GM18858 (cell line): ENCODE measurements at regions not wholly inside any gene's neighbourhood (a gene's known extent, or its start where the extent isn't known, plus 50 kb on each side); places are given as distances from the start of the nearest gene placed in this dataset.
A peak's percentile ranks its signal among the peaks of the same experiment; 100 is the strongest.

Experiments
- ATAC-seq: cut with Tn5 transposase; IDR thresholded peaks from one replicate; pipeline ENCODE4 v1.9.1; 2021; ENCODE audit not compliant: unreplicated experiment

DNA sequence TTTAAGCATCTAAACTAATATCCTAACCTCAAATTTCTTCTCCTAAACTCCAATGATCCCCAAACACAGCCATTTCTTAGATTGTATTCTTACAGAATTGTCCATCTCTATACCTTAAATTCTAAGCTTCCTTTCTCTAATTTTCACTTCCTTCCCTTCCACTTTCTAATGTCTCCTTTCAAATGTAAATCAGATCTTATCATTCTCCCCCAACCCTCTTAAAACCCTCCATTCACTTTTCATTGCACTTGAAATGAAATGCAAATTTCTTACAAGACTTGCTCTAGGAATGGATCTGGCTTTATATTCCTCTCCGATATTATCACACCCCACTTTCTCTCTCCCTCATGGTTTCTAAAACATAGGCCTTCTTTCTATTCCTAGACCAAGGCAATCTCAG, 534.6 kb downstream of the LMO4 start:
- no peak for ATAC-seq

DNA sequence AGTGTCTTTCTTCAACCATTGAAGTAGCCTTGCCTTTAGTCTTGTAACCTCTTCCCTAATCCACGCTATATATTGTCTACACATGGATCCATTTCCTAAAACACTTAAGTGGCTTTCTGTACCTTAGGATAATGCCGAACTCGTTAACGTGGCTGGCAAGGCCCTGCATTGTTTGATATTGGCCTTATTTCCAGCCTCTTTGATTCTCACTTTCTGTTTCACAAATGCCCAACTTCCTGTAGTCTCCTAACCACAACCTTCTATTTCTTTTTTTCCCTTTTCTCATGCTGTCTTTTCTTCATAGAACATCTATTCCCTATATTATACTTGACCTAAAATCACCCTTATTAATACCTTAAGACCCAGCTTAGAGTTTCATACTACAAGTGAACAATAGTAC, 536.0 kb downstream of the LMO4 start:
- ATAC-seq, result no peak

DNA sequence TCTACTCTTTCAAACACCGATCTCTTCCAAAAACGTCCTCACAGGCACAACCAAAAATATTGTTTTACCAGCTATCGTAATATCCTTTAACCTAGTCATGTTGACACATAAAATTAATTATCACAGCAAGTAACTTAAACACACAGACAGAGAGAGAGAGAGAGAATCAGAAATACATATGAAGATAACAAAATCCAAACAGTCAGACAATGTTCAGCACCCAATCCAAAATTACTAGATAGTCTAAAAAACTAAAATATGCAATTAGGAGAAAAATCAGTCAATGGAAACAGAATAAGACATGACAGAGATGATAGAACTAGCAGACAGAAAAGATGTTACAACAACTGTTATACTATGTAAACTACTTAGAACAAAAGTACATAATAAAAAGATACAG, 537.7 kb downstream of the LMO4 start:
- no peak for ATAC-seq

DNA sequence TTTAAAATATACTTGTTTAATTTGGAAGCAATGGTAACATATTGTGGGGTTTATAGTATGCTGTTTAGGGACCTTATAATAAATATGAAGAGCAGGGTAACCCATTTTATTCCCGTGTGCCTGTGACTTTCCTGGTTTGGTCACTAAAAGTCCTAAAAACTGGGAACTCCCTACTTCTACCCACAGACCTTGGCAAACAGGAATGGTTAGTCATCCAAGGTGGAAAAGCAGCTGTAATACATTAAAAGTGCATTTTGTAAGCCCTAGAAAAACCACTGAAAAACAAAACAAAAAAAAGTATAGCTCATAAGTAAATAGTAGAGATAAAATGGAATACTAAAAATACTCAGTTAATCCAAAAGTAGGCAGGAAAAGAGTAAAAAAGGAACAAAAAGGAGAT, 538.9 kb downstream of the LMO4 start:
- no peak for ATAC-seq

DNA sequence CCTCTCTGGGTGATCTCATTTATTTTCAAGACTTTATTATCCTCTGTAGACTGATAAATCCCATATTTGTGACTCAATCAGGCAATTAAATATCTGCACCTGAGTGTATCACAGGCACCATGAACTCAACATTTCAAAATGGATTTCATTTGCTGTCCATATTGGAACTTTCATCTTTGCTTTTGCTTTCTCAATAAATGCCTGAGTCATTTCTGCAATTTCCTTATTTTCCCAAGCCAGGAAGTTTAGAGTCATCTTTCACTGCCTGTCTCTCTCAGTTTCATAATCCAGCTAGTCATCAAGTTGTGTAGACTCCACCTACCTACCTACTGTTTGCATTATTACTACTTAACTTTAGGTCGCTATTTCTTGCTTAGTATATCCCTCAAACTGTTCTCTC, 540.9 kb downstream of the LMO4 start:
- no peak for ATAC-seq

DNA sequence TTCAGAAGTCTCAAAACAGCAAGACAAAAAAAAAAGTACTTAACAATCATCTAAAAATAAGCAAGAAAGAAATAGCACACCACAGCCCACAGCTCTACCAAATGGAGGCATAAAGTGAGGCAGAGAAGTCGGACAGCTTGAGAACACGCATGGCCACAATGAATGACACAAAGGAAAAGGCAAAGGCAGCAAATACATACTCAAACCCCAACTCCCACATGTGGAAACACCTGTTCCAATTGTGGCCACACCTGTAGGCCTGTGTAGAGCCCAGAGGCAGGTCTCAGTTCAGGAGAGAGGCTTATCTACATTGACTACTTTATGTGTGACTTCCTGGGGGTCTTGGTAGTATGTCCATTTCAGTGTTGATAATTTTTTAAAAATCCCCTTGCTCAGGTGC, 543.5 kb downstream of the LMO4 start:
- ATAC-seq, result peak; percentile 68

DNA sequence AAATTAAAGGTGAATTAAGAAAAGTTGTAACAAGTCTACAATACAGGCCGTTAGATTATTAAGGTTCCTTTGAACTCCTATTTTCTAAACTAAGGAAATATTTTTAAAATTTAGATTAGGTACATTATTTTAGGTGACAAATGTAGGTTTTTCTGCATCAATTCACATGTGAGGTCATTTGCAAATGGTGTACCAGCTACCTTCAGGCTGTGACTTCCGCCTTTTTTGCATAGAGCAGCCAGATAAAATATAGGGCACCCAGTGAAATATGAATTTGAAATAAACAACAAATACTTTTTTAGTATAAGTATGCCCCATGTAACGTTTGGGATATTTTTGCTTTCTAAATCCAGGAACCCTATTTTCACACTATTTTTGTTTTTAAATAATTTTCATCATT, 544.0 kb downstream of the LMO4 start:
- ATAC-seq, result no peak

DNA sequence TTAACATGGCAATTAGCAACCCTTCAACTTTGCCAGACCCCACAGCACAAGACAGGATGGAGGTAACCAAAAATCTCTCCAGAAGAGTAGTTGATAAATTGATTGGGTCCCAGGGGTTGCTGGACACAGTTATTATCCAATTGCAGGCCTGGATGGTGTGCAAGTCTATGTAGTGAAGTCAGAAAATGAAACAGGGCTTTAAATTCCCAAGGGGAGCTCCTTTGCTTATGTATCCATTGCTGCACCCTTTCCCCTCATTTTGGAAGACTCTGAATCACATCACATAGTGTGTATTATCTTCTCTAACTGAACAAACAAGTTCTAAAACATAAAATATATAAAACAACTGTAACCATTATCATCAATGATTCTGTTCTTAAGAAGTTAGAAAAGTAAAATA, 550.2 kb downstream of the LMO4 start:
- no peak for ATAC-seq

DNA sequence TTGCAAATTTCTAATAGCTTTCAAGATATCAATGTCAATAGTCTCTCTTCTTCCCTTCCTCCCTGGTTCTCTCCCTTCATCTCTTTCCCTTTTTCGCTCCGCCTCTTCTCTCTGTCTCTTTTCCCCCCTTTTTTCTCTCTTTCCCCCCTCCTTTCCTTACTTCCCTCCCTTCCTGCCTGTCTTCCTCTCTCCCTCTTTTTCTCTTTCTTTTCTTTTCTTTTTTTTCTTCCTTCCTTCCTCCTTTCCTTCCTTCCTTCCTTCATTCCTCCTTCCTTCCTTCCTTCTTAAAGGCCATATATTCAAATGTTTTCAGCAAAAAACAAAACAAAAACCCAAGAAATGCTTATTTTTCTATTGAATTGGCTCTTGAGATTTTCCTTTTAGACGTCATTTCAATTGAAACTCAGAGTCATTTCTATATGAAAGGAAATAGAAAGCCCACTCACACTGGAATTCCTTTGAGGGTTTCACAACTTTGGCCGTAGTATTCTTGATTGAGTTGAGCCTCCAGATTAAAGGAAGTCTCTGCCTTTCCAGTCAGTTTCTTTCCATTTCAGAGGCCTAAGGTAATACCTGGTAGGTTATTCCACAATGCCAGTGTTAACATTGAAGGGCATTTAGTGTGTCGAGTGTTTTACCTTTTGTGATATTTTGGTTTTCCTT, 551.5 kb downstream of the LMO4 start:
- no peak for ATAC-seq

DNA sequence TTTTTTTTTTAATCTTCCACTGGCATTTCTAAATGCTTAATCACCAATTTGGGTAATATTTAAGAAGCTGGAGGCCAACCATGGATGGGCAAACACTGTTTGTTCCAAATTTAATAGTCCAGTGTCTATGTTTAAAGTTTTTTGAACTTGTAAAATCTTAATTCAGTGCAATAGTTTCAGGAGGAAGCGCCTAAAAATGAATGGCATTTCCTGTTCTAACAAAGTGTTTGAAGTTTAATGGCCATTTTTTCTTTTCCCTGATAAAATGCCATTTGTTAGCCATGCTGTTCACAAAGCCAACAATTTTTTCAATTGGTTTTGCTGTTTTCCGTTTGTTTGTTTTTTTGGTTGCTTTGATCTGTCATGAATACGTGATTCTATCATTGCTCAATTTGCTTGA, 552.1 kb downstream of the LMO4 start:
- ATAC-seq, result no peak

DNA sequence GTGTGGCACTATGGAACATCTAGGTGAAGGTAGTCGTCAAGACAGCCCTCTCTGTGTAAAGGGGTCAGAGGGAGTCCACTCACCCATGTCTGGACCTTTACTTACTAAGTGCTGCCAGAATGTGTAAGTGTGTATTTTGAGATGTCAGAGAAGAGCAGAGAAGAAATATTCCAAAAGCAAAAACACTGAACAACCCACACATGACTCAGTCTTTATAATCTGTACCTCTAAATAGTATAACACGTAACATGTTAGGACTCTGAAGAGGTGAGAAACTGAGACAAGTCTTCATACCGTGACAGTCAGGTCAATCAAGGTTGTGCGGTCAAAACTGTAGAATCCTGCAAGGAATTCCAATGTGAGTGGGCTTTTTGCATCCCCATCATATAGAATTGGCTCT, 555.2 kb downstream of the LMO4 start:
- ATAC-seq, result no peak

DNA sequence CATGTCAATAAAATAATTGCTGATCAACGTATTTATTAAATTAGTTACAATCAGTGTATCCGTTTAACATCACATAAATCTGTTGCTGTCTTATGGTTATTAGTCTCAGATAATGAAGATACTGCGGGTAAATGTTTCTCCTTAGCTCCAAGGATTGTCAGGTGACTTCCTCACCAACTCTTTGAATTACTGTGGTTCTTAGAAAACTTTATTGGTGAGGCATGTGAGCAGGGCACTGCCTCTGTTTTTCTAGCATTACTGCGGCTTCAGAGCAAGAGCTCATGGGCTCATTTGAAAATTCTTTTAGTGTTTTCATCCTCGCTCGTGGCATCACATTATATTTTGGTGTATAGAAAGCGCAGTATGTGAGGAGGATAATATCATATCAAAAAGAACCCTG, 555.9 kb downstream of the LMO4 start:
- ATAC-seq, result no peak

DNA sequence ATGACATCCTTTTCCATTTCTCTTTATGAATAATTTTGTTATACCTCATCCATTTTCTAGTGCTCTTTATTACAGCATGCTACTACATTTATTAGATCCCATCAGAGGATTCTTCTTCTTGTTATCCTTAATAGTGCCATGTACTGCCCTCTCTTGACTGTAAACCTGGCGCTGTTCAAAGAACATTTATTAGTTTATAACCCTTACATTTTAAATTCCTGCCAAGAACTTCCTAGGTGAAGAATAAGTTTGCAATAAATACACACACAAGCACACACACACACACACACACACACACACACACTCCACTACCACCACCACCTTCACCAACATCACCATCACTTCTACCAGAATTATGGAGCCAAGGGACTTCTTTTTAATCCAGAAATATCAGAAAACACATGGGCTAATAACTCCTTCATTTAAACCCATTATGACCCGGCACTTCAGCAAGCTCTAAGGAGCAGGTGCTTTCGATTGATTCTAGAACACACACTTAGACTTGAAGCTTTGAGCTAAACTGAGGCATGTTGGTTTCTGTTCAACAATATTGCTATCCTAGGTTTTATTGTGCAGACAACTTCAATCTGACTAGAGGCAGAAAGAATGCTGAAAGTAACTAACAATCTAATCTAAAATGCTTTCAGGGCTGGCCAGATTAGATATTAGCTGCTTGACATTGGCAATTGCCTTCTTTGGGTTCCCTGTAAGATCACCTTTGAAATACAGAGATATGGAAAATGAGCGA, 556.8 kb downstream of the LMO4 start:
- ATAC-seq, result no peak

DNA sequence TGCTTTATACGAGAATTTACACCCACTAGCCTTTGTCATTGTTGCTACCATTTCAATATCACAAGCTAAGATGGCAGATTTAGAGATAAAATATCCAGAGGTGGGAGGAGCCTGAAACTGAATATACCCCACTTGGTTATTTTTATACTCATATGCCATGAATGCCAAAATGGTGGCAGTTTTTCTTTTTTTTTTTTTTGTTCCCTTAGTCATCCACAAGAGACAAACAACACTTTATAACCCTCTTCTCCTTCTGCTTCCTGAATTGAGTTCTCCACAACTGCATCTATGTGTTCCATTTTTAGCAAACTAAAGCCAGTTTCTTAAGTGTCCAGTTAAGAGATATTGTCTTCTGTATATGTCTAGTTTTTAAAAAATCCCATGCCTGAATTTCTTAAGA, 558.4 kb downstream of the LMO4 start:
- ATAC-seq, result no peak

DNA sequence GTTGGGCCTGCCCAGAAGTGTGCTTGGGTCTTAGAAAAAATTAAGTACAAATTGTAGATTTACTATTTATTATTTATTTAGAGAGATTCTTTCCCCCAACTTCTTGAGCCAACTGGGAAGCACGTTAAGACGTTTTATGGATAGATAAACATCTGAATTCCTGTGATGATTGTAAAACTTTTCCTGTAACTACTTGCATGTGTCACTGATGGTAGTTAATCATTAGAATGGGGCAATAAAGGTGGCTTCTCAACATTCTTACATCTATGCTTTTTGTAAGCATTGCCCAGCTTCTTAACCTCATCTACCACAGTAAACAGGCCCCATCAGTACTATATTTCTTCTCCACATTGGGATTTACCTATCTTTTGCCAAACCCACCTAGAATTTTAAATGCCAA, 559.8 kb downstream of the LMO4 start:
- no peak for ATAC-seq

DNA sequence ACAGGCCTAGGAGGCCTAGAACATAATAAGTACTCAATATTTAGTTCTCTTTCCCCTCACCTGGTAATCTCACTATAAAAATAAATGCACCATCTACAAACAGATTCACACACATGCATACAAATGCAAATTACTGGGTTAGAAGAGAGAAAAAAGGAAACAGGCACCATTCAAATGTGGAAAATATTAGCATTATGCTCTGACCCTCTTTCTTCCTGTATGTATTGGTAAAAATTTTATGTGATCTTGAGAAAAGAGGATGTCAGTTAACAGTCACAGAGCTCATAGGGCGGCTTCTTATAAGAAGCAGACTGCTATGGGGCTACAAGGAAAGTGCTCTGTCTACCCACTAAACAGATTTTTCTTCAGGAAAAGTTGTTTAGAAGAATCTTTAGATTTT, 565.4 kb downstream of the LMO4 start:
- no peak for ATAC-seq

DNA sequence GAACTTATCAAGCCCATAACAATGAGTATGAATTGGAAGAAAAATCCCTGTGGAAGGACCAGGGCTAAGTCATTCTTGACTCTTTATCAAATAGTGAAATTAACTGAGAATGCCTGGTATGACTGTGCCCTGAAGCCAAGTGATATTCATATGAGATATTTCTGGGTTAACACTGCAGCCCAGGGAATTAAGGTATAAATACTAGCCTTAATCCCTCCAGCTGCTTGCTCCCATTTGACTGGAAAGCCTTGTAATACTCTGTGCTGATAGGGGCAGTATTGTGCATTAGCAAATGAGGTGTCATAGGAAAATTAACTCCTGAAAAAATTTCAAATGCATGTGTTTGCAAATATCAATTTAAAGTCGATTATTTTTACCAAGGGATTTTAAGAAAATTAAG, 568.8 kb downstream of the LMO4 start:
- ATAC-seq, result no peak

DNA sequence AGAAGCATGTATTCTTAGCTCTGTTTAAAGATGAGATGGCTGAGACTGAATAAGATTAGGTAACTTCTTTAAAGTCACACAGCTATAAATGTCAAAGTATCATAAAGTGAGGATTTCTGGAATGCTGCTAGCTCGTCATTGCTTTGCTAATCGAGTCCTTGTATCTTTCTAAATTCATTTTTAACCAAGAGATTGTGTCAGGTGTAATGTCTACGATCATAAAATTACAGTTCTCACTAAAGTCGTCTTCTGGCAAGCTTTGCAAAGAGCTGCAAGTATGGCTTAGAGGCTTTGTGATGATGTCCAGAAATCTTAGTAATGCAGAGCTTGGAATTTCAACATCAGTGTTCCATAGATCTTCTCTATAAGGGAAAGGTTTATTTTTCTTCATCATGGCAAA, 569.8 kb downstream of the LMO4 start:
- ATAC-seq, result no peak

DNA sequence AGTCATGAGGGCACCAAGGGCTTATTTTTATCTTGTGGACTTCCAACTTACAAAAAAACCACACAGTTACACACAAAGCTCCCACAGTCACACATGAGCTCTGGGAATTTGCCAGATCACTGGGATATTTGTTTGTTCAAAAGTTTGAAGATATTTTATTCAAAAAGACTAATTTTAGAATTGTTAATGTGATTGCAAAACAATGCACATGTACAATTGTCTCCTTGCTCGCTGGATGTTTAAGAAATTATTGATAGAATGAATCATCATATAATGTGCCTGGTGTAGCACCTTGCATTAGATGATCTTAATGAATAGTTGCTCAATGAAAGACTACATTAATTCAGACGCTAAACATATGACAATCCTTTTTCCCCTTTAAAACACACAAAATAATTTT, 570.3 kb downstream of the LMO4 start:
- ATAC-seq, result no peak

DNA sequence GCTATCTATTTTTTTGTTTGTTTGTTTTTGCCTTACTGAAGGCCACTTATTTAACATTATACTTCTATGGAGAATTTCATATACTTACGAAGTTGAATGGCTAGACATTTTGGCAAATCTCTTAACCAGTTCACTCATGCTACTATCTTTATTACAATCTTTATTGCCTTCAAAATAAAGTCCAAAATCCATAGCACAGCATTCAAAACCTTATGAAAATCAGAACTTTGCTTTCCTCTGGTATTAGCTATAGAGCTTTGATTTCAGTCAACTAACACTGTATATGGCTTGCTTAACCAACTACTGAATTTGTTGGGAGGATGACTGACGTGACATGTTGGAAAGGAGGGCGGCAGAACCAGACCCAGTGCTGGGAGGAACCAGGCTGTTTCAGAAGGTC, 571.1 kb downstream of the LMO4 start:
- no peak for ATAC-seq

DNA sequence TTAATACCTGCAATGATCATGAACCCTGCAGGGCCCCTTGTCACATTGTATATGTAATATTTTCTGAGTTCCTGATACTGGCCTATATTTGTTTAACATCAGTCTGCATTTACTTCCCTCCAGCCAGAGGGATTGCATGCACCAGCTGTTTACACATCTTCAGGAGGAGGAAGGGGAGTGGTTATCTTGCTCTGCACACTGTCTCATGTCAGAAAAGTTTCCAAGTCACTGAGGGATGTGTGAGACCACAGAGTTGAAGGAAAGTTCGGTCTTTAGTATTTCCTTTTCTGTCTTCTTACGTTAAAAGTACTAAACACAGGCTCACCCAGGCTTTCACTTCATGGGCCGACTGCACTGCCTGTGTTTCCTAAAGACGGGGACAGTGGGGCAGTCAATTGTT, 574.1 kb downstream of the LMO4 start:
- ATAC-seq, result no peak

DNA sequence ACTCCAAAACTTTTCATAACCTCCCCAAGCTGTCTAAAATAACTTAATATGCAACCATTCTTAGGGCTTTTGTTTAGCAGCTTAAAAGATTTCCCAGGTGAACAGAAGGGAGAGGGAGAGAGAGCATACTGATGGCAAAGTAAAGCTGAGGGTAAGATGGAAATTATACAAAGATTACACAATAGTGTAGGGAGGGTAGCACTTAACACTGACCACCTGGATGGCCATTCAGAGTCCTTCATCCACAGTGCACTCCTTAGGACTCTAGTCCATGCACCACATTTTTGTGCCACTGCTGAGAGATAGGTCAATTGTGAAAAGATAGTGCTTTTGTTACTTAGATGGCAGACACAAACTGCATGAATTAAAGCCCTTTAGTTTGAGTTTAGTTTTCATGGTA, 574.6 kb downstream of the LMO4 start:
- no peak for ATAC-seq

DNA sequence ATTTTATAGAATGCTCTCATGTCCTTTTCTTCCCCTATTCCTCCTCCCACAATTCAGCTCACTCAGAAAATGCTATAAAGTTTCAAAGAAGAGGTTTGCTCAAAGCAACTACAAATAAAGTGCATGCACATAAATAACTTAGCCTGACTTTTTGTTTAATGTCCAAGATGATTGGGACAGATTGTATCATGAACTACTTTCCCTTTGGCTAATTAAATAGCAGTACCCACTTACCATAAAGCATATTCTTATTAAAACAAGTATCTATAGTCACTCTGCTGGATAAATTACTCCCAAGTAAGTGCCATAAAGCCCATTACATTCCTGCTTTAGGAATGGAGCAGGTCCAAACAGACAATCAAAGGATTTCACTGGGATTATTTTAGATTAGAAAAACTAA, 576.0 kb downstream of the LMO4 start:
- no peak for ATAC-seq
